SKM-1 (cell line): ENCODE measurements at regions not wholly inside any gene's neighbourhood (a gene's known extent, or its start where the extent isn't known, plus 50 kb on each side); places are given as distances from the start of the nearest gene placed in this dataset.

Experiments used
- DNase-seq: peaks from one replicate; lab custom pipeline; 2025; ENCODE audit not compliant: unreplicated experiment; lab: John Stamatoyannopoulos, UW

- DNase-seq = no peak
Observed at GRCh38 chr3:175911937-175912336, 1052.8 kb downstream of the NAALADL2 start.

DNA sequence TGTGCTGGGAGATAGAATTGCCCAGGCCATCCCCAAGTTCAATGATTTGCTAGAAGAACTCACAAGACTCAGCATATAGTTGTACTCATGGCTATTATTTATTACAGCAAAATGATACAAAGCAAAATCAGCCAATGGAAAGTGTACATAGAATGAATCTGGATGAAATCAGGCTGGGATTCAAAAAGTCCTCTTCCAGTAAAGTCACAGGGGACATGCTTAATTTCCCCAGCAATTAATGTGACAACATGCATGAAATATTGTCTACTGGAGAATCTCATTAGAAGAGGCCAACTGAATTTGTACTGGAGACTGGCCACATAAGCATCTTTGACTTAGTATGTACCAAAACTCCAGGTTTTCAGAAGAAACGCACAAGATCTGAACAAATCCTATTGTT, 1043.1 kb downstream of the NAALADL2 start:
- DNase-seq = no peak

DNA sequence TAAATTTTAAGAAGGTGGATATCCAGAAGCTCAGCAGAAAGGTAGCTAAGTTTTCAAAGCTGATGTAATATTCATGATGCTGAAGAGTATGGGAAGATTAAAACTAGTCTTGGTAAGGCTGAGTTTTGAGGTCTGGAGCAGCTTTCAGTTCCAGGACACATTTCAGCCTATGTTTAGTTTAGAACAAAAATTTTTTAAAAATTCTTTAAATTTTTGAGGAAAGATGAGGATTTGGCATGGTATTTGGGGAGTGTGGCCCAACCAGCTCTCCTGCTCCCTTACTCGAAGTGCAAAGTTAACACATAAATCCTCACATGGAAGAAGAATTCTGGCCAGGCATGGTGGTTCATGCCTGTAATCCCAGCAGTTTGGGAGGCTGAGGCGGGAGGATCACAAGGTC, 1039.1 kb downstream of the NAALADL2 start:
- no peak for DNase-seq

GRCh38 chr3:175896655-175897054, 1037.5 kb downstream of the NAALADL2 start:
- DNase-seq = no peak

DNA sequence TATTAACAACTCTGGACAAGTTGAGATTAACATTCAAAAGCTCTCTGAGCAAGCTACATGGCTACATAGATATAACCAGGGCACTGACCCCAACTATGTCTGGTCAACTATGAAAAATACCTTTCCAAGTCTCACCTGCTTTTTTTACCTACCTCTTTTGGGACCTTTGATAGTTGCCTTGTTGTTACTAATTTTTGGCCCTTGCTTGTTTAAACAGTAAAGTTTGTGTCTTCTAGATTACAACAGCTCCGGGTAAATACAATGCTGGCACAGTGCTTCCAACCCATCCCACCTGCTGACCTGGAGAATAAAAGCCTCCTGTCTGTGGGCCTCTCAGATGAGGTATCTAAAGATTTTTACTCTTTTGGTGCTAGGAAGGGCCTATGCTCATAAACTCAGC, 1036.6 kb downstream of the NAALADL2 start:
- no peak for DNase-seq

- no peak for DNase-seq
Observed at GRCh38 chr3:175893566-175893965, 1034.4 kb downstream of the NAALADL2 start.

DNA sequence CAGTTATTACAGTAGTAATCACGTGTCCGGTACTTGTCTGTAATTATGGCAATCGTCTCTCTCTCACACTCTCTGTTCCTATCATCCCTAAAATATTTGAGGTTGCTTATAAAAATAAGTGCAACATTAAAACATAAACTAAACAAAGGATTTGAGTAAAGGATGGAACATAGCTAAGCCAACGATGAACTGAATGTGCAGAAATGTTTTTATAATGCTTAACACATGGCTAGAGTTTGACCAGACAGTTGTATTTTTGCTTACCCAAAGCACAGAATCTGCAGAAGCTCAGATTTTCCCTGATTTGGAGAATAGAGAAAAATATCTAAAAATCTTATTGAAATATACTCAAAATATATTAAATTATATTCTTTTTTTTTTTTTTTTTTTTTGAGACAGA, 1030.9 kb downstream of the NAALADL2 start:
- no peak for DNase-seq

DNA sequence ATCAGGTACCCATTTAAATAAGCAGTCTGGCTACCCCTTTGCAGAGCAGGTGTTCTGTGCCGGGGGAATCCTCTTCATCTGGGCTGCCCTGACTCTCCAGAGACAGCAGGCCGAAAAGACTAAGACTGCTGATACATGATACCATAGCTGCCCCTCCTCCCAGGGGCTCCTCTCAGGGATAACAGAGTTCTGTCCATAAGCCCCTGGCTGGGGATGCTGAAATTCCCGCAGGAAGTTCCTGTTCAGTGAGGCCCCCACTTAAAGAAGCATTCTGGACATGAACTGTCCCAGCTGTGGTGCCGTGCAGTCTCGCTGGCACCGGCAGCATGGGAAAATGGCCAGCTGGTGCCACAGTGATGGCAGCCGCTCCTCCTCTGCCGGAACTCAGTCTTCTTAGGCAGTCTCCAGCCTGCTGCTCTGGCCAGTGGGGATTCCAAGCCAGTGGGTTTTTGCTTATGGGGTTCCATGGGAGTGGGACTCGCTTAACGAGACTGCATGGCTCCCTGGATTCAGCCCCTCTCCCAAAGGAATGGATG, 1026.2 kb downstream of the NAALADL2 start:
- no peak for DNase-seq

- DNase-seq = no peak
Observed at GRCh38 chr3:175879417-175879816, 1020.3 kb downstream of the NAALADL2 start.

- no peak for DNase-seq
Observed at GRCh38 chr3:175869404-175869803, 1010.3 kb downstream of the NAALADL2 start.

DNA sequence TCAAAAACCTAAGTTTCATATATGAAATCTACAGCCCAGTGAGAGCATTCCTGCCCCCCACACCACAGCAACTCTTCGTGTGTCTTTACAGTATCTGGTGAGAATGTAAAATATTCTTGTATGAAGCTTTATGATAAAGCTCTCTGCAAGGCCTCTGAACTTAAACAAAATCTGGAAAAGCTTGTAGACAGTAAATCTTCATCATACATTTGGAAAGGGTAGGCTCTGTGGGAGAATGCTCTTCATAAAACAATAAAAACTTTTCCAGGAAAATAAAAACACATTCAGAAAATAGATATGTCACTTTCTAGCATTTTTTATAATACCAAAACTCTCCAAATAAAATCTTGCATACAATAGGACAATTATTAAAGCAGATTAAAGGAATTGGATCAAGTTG, 1009.5 kb downstream of the NAALADL2 start:
- DNase-seq = no peak

DNA sequence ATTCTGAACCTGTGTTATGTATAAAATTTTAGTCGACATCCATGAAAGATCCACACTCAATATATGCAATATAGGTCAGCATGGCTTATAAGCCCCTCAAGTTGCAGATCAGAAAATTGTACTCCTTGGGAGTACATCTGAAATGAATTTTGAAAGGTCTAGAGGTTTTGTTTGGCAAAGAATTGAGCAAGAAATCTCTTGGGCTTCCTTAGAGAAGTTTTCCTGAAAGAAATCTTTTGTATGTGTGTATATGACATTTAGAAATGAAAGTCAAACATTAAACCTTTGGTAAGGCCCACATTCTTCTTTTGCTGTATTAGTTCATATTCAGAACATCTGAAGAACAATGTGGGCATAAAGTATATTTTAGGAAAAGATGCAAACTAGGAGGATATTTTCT, 1006.6 kb downstream of the NAALADL2 start:
- DNase-seq = no peak

DNA sequence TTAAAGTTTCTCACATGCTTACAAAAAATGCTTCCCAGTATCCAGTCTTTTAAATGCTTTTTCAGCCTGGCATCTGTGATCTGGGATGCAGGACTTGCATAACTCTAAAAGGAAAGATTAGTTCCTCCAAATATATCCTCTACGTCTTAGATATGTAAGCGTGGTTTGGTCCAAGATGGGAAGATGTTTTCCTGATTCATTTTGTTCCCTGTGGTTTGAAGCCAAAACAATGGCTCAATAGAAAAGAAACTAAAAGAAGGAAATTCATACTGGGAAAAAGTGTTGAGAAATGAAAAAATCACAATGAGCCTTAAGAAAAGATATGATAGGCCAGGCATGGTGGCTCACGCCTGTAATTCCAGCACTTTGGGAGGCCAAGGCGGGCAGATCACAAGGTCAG, 1002.8 kb downstream of the NAALADL2 start:
- DNase-seq = no peak
